ENCODE measurements at regions not wholly inside any gene's neighbourhood (a gene's known extent, or its start where the extent isn't known, plus 50 kb on each side); places are given as distances from the start of the nearest gene placed in this dataset.
"Not testable (repeated sequence)": the region's sequence is repeated elsewhere in the genome, so short reads cannot be mapped to it uniquely, and the experiment has no call there.

DNA sequence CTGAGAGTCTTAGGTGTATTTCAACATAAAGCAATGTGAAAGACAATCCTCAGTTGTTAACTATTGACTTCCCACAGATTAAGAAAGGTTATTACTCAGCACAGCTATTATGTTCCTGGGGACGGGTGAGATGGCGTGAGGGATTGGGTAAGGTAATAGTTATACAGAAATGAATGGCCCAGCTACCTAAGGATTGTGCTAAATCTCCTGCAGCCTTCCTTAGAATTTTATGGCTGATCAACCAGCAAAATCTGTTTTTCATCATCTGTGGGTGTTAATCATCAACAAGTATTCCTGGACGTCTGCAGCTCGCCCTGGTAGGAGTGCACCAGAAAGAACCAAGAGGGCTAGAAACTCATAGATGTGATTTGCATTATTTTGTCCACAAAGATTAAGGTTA is 146.0 kb upstream of the IVNS1ABP start:
- no peak for DNase-seq

DNA sequence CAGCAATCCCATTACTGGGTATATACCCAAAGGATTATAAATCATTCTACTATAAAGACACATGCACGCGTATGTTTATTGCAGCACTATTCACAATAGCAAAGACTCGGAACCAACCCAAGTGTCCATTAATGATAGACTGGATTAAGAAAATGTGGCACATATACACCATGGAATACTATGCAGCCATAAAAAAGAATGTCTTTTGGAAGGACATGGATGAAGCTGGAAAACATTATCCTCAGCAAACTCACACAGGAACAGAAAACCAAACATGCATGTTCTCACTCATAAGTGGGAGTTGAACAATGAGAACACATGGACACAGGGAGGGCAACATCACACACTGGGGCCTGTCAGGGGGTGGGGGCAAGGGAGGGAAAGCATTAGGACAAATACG is 143.7 kb upstream of the IVNS1ABP start:
- not testable (repeated sequence) for DNase-seq

DNA sequence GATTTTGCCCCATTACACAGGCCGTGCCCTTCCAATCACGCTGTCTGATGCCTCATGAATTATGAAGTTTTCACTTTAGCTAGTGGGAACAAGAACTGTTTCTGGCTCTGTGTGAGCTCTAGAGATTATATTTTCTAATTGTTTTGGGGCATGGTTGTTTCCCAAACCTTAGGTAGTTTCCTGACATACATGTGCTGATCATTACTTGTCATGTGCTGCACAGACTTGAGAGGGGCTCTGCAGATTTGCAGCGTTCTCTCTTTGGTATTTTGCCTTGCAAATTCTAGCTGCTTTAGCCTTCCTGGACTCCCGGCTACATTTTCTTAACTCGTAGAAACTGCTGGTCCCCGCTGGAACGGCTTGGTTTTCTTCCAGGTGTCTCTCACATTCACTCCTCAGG is 142.1 kb upstream of the IVNS1ABP start:
- no peak for DNase-seq

DNA sequence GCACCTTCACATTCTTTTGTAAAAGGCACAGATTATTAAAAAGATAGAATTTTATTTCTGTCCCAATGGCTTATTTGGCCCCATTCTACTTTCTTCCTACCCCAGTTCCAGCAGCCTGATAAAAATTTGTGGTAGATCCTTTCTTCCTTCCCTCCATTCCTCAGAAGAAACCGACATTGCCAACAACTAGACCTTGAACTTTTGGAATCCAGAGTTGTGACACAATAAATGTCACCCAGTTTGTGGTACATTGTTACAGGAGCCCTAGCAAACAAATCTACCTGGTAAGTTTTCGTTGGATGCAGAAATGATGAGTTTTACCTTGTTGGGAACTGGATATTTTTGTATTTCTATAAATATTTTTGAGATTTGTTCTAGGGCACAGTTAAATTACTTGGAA is 141.6 kb upstream of the IVNS1ABP start:
- no peak for DNase-seq

DNA sequence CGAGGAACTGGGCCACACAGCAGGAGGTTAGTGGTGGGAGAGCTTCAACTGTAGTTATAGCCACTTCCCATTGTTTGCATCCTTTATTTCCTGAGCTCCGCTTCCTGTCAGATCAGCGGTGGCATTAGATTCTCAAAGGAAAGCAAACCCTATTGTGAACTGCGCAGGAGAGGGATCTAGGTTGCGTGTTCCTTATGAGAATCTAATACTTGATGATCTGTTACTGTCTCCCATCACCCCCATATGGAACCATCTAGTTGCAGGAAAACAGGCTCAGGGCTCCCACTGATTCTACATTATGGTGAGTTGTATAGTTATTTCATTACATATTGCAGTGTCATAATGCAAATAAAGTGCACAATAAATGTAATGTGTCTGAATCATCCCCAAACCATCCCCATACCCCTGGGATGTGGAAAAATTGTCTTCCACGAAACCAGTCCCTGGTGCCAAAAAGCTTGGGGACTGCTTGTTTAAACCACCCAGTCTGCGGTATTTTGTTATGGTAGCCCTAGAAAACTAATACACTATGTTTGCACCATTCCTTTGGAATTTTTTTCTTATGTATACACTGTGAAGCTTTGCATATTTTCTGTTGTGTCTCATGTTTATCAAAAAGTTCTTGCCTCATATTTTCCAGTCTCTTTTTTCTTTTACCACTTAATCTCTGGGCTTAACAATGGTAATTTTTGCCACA is 136.6 kb upstream of the IVNS1ABP start:
- DNase-seq = no peak

DNA sequence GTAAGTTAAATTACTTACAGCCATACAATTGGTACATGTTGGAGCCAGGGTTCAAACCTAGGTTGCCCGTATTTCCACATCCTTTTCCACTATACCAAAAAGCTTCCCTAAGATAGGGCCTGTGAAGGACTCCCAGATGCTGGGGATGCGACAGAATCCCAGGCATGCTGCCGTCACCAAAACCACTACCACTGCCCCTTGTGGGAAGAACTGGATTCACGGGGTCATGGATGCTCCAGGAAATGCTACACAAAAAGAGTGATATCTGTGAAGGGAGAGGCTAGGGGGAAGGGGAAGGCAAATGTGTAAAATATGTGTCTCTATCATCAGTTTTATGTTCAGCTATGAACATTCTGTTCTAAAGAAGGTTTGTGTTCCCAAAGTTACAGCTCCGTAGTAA is 133.9 kb upstream of the IVNS1ABP start:
- DNase-seq = no peak

DNA sequence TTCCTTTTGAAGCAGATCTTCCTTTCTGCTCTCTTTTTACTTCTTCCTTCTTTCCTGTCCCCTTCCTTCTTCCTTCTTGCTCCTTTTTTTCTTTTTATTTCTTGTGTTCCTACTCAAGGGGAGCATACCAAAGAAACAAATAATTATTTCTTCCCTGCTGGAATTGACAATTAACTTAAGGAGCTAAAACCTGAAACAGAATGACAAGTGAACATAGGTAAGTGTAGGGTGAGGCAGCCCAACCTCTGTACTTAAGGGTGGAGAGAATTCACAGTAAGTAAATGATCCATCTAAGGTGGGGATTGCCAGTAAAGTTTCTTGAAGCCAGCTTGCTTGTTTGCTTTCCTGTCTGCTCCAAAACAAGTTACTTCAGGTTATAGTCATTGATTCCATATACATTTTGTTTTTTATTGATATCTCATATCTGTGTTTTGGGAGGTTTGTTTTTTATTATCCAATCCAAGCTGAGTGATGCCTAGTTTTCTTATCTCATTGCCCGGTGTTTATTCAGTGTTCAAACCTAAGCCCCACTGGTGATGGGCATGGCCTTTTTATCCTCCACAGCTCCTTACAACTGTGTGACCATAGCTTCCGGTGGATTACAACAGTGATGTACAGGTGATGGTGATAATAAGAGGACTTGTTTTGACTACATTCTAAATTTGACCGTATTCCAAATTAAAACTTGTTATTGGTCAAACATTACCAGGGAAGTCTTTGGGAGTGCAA is 133.2 kb upstream of the IVNS1ABP start:
- no peak for DNase-seq

DNA sequence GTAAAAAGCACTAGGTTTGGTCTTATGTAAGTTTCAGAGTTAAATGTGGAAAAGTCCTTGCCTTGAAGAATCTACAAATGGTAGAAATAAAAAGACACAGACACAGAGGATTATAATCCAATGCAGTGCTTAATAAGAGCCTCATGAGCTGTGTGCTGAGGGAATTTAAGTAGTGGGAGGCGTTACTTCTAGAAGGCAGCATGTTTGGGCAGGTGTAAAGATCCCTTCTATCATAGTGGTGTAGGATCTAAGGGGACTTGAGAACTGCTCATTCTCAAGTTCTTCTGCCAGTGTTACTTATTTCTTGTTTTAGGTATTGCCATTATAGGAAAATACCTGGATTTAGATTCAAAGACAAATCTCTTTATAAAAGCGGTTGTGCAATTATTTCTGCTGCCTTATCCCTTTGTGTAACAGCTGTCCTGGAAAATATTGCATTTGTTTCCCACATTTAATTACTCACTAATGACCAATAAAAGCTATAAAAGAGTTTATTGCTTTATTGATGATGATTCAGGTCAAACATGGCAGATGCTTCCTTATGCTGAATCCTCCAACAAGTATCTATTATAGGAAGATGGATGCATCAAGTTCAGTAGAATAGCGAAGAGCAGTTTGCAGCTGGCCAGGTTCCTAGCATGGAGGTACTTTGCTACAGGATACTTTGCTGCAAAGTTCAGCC is 132.5 kb upstream of the IVNS1ABP start:
- no peak for DNase-seq

DNA sequence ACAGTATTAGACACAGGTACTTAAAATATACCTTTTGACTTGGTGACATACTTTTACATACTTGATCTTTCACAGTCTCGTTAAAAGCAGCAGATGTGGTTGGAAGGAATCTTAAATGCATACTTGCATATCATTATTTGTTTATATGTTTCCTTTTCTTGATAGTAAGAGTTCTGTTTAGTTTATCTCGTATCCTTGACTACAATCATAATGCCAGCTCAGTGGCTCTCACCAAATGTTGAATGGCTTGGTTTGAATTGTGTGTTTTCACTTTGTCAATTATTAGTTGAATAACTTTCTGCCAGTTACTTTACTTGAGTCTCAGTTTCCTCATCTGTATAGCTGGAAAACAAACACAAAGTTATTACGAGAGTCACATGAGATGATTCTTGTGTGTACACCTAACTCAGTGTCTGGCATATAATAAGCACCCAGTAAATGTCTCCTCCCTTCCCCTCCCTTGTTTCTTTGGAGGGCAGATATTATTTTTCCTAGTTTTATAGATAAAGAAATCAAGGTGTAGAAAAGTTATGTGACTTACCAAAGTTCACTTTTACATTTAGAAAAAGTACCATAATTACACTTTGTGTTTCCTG is 131.6 kb upstream of the IVNS1ABP start:
- no peak for DNase-seq

DNA sequence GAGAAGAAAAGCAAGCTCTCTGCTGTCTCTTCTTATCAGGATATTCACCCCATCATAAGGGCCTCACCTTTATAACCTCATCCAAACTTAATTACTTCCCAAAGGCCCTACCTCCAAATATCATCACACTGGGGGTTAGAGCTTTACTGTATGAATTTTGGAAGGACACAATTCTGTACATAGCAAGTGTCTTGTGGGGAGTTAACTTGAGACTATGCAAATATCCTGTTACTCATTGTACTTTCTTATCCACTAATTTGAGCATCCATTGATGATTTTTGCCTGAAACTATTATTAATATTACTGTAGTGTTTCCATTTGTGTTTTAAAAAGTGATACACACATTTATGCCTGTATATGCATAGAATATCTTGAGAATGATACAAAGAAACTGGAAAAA is 129.1 kb upstream of the IVNS1ABP start:
- DNase-seq = no peak

DNA sequence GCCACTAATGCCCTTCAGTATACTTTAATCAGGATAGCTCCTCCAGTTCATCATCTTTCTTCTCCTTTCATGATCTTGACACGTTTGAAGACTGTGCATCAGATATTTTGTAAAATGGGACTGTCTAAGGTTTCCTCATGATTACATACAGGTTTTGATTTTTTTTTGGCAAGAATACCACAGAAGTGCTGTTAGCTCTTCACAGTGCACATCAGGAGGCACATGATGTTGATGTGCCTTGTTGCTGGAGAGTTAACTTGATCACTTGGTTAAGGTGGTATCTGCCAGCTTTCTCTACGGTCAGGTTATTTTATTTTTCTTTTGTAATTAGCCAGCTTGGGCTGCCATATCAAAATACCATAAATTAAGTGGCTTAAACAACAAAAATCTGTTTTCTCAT is 128.6 kb upstream of the IVNS1ABP start:
- DNase-seq = no peak

DNA sequence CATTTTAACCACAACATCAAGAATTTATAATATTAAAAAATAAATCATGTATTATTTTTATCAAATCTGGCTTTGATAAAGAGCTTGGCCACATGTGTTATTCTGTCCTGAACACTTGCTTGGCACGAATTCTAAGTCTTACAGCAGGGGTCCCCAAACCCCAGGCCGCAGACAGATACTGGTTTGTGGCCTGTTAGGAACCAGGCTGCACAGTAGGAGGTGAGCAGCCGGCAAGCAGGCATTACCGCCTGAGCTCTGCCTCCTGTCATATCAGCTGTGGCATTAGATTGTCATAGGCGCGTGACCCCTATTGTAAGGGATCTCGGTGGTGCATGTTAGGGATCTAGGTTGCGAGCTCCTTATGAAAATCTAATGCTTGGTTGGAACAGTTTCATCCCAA is 127.6 kb upstream of the IVNS1ABP start:
- no peak for DNase-seq

DNA sequence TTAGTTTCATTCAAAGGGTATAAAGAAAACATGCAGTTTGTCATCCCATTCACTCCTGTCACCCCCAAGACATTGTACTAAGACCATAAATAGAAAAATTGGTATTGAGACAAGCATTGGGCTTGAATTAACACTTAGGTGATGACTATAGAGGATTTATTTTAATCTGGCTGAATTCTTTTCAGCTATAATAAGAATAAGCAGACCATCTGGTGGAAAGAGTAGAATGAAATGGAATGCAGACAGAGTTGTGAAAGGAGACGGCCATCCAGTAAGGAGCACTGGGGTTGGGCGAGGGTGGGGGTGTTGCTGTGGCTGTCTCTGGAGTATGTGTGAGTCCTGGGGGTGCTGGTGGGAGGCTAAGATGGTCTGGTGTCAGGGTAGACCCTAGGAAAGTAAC is 125.0 kb upstream of the IVNS1ABP start:
- DNase-seq = no peak

DNA sequence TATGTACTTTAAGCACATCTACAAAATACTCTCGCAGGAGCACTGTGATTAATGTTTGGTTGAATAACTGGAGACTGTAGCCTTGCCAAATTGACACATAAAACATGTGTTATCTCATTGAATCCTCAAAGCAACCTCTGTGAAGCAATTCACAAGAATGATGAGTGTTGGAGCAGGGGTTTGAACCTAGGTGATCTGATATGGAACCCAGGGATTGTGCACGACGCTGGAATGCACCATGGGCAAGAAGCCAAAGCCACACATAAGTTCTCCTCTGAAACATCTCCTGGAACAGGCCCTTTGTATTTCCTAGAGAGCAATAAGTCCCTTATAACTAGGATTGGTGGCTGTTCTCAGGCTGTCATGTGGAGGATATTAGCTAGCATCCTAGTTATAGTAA is 124.6 kb upstream of the IVNS1ABP start:
- no peak for DNase-seq

DNA sequence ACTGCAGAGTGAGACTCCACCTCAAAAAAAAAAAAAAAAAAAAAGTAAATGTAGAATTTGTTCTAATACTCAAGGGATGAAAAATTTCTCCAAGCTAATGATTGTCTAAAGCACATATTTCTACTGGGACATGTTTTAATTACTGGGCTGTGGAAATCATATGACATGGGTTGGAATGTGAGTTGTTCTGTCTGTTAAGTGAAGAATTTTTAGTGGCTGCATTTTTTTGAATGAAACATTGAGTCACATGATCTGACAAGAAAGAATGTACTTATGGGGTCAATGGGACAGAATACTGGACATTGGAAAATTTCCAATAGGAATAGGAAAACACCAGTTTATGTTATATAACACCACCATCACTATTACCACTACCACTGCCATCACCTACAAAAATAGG is 123.8 kb upstream of the IVNS1ABP start:
- no peak for DNase-seq

DNA sequence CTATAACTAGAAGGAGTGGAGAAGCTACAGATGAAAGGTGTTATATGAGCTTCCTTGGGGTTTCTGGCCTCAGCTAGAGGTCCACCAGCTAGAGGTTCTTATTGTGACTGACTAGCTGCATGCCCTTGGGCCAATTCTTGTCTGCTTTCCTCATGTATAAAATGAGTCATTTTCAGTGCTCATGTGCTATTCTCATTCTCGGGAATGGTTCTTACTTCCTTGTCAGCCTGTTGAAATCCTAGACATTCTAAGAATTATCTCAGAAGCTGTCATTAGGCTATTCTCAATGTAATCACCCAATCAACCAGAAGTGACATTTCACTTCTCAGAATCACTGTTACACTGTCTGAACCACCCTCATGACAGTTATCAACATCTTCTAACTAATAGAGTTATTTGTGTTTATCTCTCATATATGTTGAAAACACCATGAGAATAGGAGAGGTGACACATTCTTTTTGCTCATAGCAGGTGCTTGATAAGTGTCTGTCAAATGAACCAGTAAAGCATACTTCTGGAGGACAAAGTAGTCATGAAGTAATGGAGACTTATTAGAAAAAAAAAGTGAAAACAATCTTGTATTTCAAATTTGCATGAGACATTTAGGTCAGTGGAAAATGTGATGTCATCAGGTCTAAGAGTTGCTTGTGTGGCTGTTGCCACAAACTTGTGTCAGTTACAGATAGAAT is 122.8 kb upstream of the IVNS1ABP start:
- no peak for DNase-seq

DNA sequence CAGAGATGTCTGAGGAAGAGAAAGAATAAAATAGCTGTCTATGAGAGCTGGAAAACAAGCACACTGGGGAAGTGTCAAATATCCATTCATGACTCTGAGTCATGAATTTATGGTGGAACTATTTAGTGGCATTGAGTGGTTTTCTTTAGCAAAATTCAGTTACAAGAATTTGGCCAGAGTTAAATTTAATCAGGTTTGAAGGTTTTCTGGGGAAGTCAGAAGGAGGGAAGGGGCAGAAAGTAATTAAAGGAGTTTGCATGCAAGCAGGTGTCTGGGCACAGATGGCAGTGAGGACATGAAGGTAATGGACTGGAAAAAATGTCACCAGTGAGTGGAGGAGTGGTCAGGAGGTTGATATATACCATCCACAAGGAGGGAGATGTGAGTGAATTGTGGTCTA is 121.9 kb upstream of the IVNS1ABP start:
- no peak for DNase-seq

DNA sequence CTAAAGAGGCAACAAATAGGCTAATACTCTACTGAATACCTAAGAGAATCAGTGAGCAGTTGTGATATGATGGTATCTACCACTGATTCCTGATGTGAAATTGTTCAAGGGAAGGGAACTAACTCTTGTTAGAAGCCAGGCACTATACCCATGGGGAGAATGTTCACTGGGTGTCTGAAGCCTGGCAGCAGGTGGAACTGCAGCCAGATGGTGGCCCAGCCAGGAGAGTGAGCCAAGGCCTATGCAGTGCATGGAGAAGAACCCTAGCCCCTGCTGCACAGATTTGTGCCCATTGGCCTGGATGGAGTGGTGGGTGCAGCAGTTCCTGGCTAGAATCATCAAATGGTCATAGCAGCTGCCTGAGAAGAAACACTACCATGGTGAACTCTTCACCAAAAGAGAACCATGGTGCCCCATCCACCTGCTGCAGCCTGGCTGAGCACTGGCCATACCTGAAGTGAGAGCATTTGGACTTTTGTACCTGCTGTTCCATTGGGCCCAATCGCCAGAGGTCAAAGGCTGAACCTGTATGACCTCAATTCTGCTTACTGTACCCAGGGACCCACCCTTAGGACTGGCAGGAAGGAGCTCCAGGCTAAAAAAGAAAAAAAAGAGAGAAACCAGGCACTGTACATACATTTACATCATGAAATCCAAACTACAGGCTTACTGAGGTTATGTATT is 118.8 kb upstream of the IVNS1ABP start:
- no peak for DNase-seq

DNA sequence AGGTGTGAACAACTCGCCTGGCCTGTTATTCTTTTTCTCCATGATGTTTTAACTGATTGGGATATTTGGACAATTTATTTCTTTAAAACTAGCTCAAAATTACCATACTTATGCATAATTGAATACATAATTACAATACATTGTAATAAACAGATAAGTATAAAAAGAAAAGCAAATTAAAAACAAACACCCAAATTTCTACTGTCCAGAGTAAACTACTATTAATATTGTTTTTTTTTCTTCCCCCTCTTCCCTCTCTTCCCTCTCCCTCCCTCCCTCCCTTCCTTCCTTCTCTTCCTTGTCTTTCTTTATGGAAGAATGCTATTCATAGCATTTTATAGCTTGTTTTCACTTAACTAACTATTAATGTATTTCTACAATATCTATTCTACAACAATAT is 117.7 kb upstream of the IVNS1ABP start:
- DNase-seq = no peak

DNA sequence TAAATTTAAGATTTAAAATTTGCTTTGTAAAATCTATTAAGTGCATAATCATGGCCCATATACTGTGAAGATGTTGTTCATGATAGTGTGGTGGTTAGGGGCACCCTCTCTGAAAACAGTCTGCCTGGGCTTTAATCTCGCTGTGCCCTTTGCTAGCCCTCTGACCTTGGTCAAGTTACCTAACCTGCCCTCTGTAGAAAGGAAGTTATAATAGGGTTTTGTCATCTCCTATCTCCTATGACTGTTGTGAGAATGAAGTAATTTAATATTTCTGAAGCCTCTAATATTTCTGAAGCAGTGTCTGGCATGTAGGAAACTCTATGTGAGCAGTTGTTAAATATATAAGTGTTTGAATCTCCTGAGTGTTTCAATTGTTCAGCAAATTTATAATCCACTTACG is 116.6 kb upstream of the IVNS1ABP start:
- no peak for DNase-seq

DNA sequence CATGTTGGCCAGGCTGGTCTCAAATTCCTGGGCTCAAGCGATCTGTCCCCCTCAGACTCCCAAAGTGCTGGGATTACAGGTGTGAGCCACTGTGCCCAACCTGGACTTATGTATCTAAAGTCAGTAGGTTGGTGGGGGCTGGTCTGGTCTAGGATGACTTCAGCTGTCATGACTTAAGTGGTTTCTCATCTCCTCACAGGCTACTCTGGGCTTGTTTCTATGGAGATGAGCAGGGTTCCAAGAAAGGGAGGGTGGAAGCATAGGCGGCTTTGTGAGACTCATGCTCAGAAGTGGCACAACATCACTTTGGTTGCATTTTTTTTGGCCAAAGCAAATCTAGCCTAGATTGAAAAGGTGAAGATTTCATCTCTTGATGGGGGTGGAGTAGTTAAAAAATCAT is 115.9 kb upstream of the IVNS1ABP start:
- no peak for DNase-seq

DNA sequence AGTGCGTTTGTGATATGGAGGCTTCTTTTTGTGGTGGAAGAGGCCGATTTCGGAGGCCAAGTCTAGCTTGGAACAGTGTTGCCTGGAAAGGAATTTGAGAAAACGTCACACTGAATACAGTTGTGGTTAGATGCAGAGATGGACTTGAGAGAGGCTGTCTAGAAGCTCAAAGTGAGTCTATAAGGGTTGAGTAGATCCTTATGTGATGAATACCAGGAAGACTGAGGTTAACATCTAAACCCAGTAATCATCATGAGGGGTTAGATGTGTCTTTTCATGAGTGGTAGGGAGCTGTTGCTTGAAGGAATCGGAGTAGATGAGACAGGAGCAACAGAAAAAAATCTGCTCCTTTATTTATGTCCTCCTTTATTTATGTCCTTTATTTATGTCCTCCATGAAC is 114.6 kb upstream of the IVNS1ABP start:
- no peak for DNase-seq

DNA sequence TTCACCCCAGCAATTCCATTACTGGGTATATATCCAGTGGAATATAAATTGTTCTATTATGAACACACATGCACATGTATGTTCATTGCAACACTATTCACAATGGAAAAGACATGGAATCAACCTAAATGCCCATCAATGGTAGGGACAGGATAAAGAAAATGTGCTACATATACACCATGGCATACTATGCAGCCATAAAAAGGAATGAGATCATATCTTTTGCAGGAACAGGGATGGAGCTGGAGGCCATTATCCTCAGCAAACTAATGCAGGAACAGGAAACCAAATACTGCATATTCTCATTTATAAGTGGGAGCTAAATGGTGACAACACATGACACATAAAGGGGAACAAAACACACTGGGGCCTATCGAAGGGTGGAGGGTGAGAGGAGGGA is 112.6 kb upstream of the IVNS1ABP start:
- not testable (repeated sequence) for DNase-seq
